HG03558 (cell line): ENCODE measurements at regions not wholly inside any gene's neighbourhood (a gene's known extent, or its start where the extent isn't known, plus 50 kb on each side); places are given as distances from the start of the nearest gene placed in this dataset.

Experiments
- ATAC-seq: cut with Tn5 transposase; IDR thresholded peaks from one replicate; pipeline ENCODE4 v1.9.1; 2021; ENCODE audit warnings: moderate number of reproducible peaks; ENCODE audit not compliant: unreplicated experiment; ENCODE audit errors: extremely low read depth

GRCh38 chr15:35722501-35722900 is 176.5 kb upstream of the DPH6 start:
- no peak for ATAC-seq

GRCh38 chr15:35723120-35723847 is 177.3 kb upstream of the DPH6 start:
- ATAC-seq = no peak

- ATAC-seq = no peak
Observed at GRCh38 chr15:35723852-35724251, 177.9 kb upstream of the DPH6 start.

- ATAC-seq = no peak
Observed at GRCh38 chr15:35724626-35725025, 178.7 kb upstream of the DPH6 start.

- ATAC-seq = no peak
Observed at GRCh38 chr15:35725353-35725752, 179.4 kb upstream of the DPH6 start.

GRCh38 chr15:35727627-35728026 is 181.7 kb upstream of the DPH6 start:
- no peak for ATAC-seq

GRCh38 chr15:35728219-35728940 is 182.4 kb upstream of the DPH6 start:
- no peak for ATAC-seq

GRCh38 chr15:35736150-35736549 is 190.2 kb upstream of the DPH6 start:
- ATAC-seq = no peak

GRCh38 chr15:35737441-35737840 is 191.5 kb upstream of the DPH6 start:
- ATAC-seq = no peak

GRCh38 chr15:35738370-35738769 is 192.4 kb upstream of the DPH6 start:
- no peak for ATAC-seq

- no peak for ATAC-seq
Observed at GRCh38 chr15:35740761-35741160, 194.8 kb upstream of the DPH6 start.

- no peak for ATAC-seq
Observed at GRCh38 chr15:35741395-35741794, 195.4 kb upstream of the DPH6 start.

GRCh38 chr15:35741881-35742280 is 195.9 kb upstream of the DPH6 start:
- no peak for ATAC-seq

GRCh38 chr15:35743321-35743720 is 197.4 kb upstream of the DPH6 start:
- no peak for ATAC-seq

- no peak for ATAC-seq
Observed at GRCh38 chr15:35746121-35746520, 200.2 kb upstream of the DPH6 start.

- no peak for ATAC-seq
Observed at GRCh38 chr15:35748105-35748504, 202.1 kb upstream of the DPH6 start.

- no peak for ATAC-seq
Observed at GRCh38 chr15:35750051-35750450, 204.1 kb upstream of the DPH6 start.

- ATAC-seq = no peak
Observed at GRCh38 chr15:35751413-35752133, 205.6 kb upstream of the DPH6 start.

- no peak for ATAC-seq
Observed at GRCh38 chr15:35752134-35752466, 206.1 kb upstream of the DPH6 start.

GRCh38 chr15:35753486-35753885 is 207.5 kb upstream of the DPH6 start:
- no peak for ATAC-seq

- no peak for ATAC-seq
Observed at GRCh38 chr15:35755237-35755802, 209.4 kb upstream of the DPH6 start.
